H1 (cell line): ENCODE measurements at regions not wholly inside any gene's neighbourhood (a gene's known extent, or its start where the extent isn't known, plus 50 kb on each side); places are given as distances from the start of the nearest gene placed in this dataset.

Experiments
- CTCF ChIA-PET: fragments of 300-600 bp; sonication (Branson Sonifier 250); formaldehyde crosslinking; loops from one replicate; lab custom pipeline; 2021; ENCODE audit not compliant: partially characterized antibody; lab: Charles Lee
- POLR2A ChIA-PET: fragments of 300-600 bp; sonication (Branson Sonifier 250); formaldehyde crosslinking; loops from one replicate; lab custom pipeline; 2021; ENCODE audit warnings: inconsistent platforms; ENCODE audit not compliant: partially characterized antibody; lab: Charles Lee
- DNase-seq, 2 experiments: peaks; one replicate each; pipeline versions ENCODE4 v3.0.0 to v3.0.0-alpha.2; 2010 to 2022; ENCODE audit warnings: low spot score in 2 of 2, low read depth in 1 of 2, mixed read lengths in 1 of 2
- FAIRE-seq: peaks from 2 replicates; lab custom pipeline; 2011; peaks lifted over from hg19 to GRCh38; lab: Jason Lieb, UNC
- H2AFZ ChIP-seq: 2 replicates; pipeline ENCODE4 v1.8.1; 2012; ENCODE audit warnings: low read length, inconsistent platforms
- H2AK5ac ChIP-seq: 2 replicates; pipeline ENCODE4 v1.6.1; 2013; ENCODE audit warnings: low read depth, low read length
- H2BK120ac ChIP-seq: replicated peaks from 2 replicates; pipeline ENCODE3; 2013; ENCODE audit warnings: low read depth, low read length, inconsistent platforms
- H2BK12ac ChIP-seq: 2 replicates; pipeline ENCODE4 v1.6.1; 2013; ENCODE audit warnings: low read depth, low read length
- H2BK15ac ChIP-seq: 2 replicates; pipeline ENCODE4 v1.6.1; 2013; ENCODE audit warnings: low read length
- H2BK20ac ChIP-seq: 2 replicates; pipeline ENCODE4 v1.6.1; 2013; ENCODE audit warnings: low read length
- H2BK5ac ChIP-seq: 2 replicates; pipeline ENCODE4 v1.6.1; 2013; ENCODE audit warnings: low read depth, low read length
- H3K14ac ChIP-seq: 2 replicates; pipeline ENCODE4 v1.6.1; 2013; ENCODE audit warnings: inconsistent platforms; ENCODE audit not compliant: insufficient read length
- H3K18ac ChIP-seq: 2 replicates; pipeline ENCODE4 v1.6.1; 2013; ENCODE audit warnings: low read length; ENCODE audit errors: extremely low read depth
- H3K23ac ChIP-seq: 2 replicates; pipeline ENCODE4 v1.6.1; 2013; ENCODE audit warnings: inconsistent platforms; ENCODE audit not compliant: insufficient read length
- H3K23me2 ChIP-seq: 2 replicates; pipeline ENCODE4 v1.6.1; 2013; ENCODE audit warnings: low read depth, low read length
- H3K27ac ChIP-seq: 2 replicates; pipeline ENCODE4 v1.6.1; 2011; ENCODE audit warnings: low read depth, low read length, inconsistent platforms
- H3K27me3 ChIP-seq, 4 experiments: replicated peaks in 1 of 4; 1 replicate in 1 of 4; 2 replicates in 3 of 4; pipeline versions ENCODE4 v1.6.1 to v1.8.1; 2011 to 2013; ENCODE audit warnings: low read length in 3 of 4, mild to moderate bottlenecking in 3 of 4, inconsistent platforms in 2 of 4, mixed read lengths in 2 of 4, moderate library complexity in 1 of 4; ENCODE audit not compliant: control insufficient read depth in 3 of 4, insufficient read depth in 3 of 4; ENCODE audit errors: extremely low read depth in 1 of 4
- H3K36me3 ChIP-seq, 4 experiments: 2 replicates each; pipeline versions ENCODE4 v1.6.1 to v1.8.1; 2011 to 2013; ENCODE audit warnings: mild to moderate bottlenecking in 4 of 4, low read length in 3 of 4, moderate library complexity in 2 of 4, control low read depth in 1 of 4, inconsistent platforms in 1 of 4; ENCODE audit not compliant: insufficient read depth in 4 of 4, control insufficient read depth in 2 of 4
- H3K4ac ChIP-seq: replicated peaks from 2 replicates; pipeline ENCODE3; 2013; ENCODE audit warnings: low read length, low read depth, mixed read lengths, inconsistent platforms; ENCODE audit not compliant: insufficient read length
- H3K4me1 ChIP-seq, 4 experiments: replicated peaks in 1 of 4; 1 replicate in 1 of 4; 2 replicates in 3 of 4; pipeline versions ENCODE4 v1.6.1 to v1.8.1; 2011 to 2013; ENCODE audit warnings: low read length in 3 of 4, inconsistent platforms in 2 of 4, mixed read lengths in 1 of 4; ENCODE audit not compliant: insufficient read depth in 4 of 4, control insufficient read depth in 3 of 4
- H3K4me2 ChIP-seq, 2 experiments: 2 replicates each; pipeline versions ENCODE4 v1.6.1 to v1.8.1; 2011 to 2013; ENCODE audit warnings: low read depth in 2 of 2, low read length in 2 of 2, control low read depth in 1 of 2, inconsistent platforms in 1 of 2, mild to moderate bottlenecking in 1 of 2; ENCODE audit not compliant: insufficient read depth in 1 of 2
- H3K4me3 ChIP-seq, 4 experiments: fragments of 200-600, 300-600 bp in 1 of 4; sonication (generic), shearing (Covaris generic), sonication (Bioruptor Twin) in 1 of 4; 2 replicates each; pipeline versions ENCODE4 v1.5.1 to v1.8.1; 2011 to 2016; ENCODE audit warnings: low read length in 4 of 4, low read depth in 3 of 4, control low read depth in 2 of 4, inconsistent platforms in 2 of 4, mild to moderate bottlenecking in 2 of 4, mixed read lengths in 1 of 4, moderate library complexity in 1 of 4; ENCODE audit not compliant: insufficient read depth in 2 of 4; ENCODE audit errors: extremely low read depth in 1 of 4
- H3K56ac ChIP-seq: replicated peaks from 2 replicates; pipeline ENCODE3; 2013; ENCODE audit warnings: low read depth, mild to moderate bottlenecking, mixed read lengths, low read length, inconsistent platforms; ENCODE audit not compliant: insufficient read length
- H3K79me1 ChIP-seq: 2 replicates; pipeline ENCODE4 v1.6.1; 2013; ENCODE audit warnings: low read depth, low read length, control low read depth
- H3K79me2 ChIP-seq, 2 experiments: 2 replicates each; pipeline versions ENCODE4 v1.6.1 to v1.8.1; 2012 to 2013; ENCODE audit warnings: low read length in 2 of 2, mild to moderate bottlenecking in 2 of 2, inconsistent platforms in 1 of 2; ENCODE audit not compliant: insufficient read depth in 2 of 2, control insufficient read depth in 1 of 2
- H3K9ac ChIP-seq, 4 experiments: replicated peaks in 1 of 4; 1 replicate in 1 of 4; 2 replicates in 3 of 4; pipeline versions ENCODE4 v1.6.1 to v1.8.1; 2011 to 2013; ENCODE audit warnings: low read depth in 3 of 4, low read length in 3 of 4, control low read depth in 2 of 4, mild to moderate bottlenecking in 2 of 4, moderate library complexity in 2 of 4, inconsistent platforms in 1 of 4; ENCODE audit errors: extremely low read depth in 1 of 4
- H3K9me3 ChIP-seq, 2 experiments: 2 replicates each; pipeline versions ENCODE4 v1.6.1 to v1.8.1; 2012 to 2013; ENCODE audit warnings: mild to moderate bottlenecking in 2 of 2, moderate library complexity in 2 of 2, control low read depth in 1 of 2, inconsistent platforms in 1 of 2, low read depth in 1 of 2, low read length in 1 of 2, mixed read lengths in 1 of 2; ENCODE audit not compliant: insufficient read depth in 2 of 2
- H4K20me1 ChIP-seq, 2 experiments: replicated peaks in 1 of 2; 2 replicates each; pipeline versions ENCODE3 to v1.8.1; 2011 to 2013; ENCODE audit warnings: inconsistent platforms in 2 of 2, low read length in 2 of 2, mild to moderate bottlenecking in 1 of 2; ENCODE audit not compliant: insufficient read depth in 2 of 2, control insufficient read depth in 1 of 2
- H4K5ac ChIP-seq: 2 replicates; pipeline ENCODE4 v1.6.1; 2013; ENCODE audit warnings: low read length, low read depth, mixed read lengths, inconsistent platforms; ENCODE audit not compliant: insufficient read length
- H4K8ac ChIP-seq: 2 replicates; pipeline ENCODE4 v1.8.0; 2013; ENCODE audit warnings: mild to moderate bottlenecking, moderate library complexity, low read length, inconsistent platforms; ENCODE audit not compliant: insufficient read depth; ENCODE audit errors: extremely low read depth
- H4K91ac ChIP-seq: replicated peaks from 2 replicates; pipeline ENCODE3; 2013; ENCODE audit warnings: low read length, mixed read lengths, inconsistent platforms; ENCODE audit not compliant: insufficient read length
- CBX5 ChIP-seq: fragments of 300-800, 300-1000 bp; sonication (generic); IDR thresholded peaks from 2 replicates; pipeline ENCODE4 v1.7.1; 2016; ENCODE audit warnings: antibody characterized with exemption, low read length, low read depth
- EGR1 ChIP-seq: IDR thresholded peaks from 2 replicates; pipeline ENCODE4 v1.6.1; 2011; ENCODE audit warnings: low read depth, low read length, borderline replicate concordance
- EZH2 ChIP-seq: fragments of 200-600 bp; sonication (generic); IDR thresholded peaks from 2 replicates; pipeline ENCODE4 v1.7.1; 2012; ENCODE audit warnings: low read depth, mild to moderate bottlenecking, moderate library complexity, low read length, inconsistent platforms; ENCODE audit not compliant: severe bottlenecking
- KDM5A ChIP-seq: fragments of 200-600 bp; IDR thresholded peaks from 2 replicates; pipeline ENCODE4 v1.7.1; 2012; ENCODE audit warnings: mild to moderate bottlenecking, low read length, inconsistent platforms, mixed read lengths
- PHF8 ChIP-seq: fragments of 200-600 bp; sonication (generic); conservative IDR thresholded peaks from 2 replicates; pipeline ENCODE4 v1.7.1; 2012; ENCODE audit warnings: low read depth, mild to moderate bottlenecking, inconsistent platforms, low read length, moderate library complexity
- POLR2A ChIP-seq, 2 experiments: IDR thresholded peaks; 1 replicate in 1 of 2; 2 replicates in 1 of 2; pipeline ENCODE4 v1.6.1; 2011; ENCODE audit warnings: low read depth in 2 of 2, low read length in 2 of 2, mild to moderate bottlenecking in 2 of 2; ENCODE audit errors: control extremely low read depth in 1 of 2
- RXRA ChIP-seq: IDR thresholded peaks from 2 replicates; pipeline ENCODE4 v1.6.1; 2011; ENCODE audit warnings: low read depth, mild to moderate bottlenecking, low read length, moderate library complexity; ENCODE audit not compliant: insufficient read depth
- SUZ12 ChIP-seq: fragments of 200-600 bp; sonication (generic); IDR thresholded peaks from 2 replicates; pipeline ENCODE4 v1.6.1; 2012; ENCODE audit warnings: mild to moderate bottlenecking, inconsistent platforms, low read length, moderate library complexity, mixed read lengths
- TCF12 ChIP-seq: IDR thresholded peaks from 2 replicates; pipeline ENCODE4 v1.6.1; 2011; ENCODE audit warnings: low read depth, mild to moderate bottlenecking, low read length
- YY1 ChIP-seq: IDR thresholded peaks from 2 replicates; pipeline ENCODE4 v1.6.1; 2011; ENCODE audit warnings: low read depth, mild to moderate bottlenecking, low read length
- WGBS, 2 experiments: shearing (Covaris generic) in 1 of 2; methylation state at CpG; one replicate each; pipeline versions ENCODE4 v1.1.6 to v1.1.7; 2013 to 2015; ENCODE audit warnings: low lambda C conversion rate in 2 of 2, mixed read lengths in 2 of 2, inconsistent platforms in 1 of 2, low coverage in 1 of 2, missing lambda C conversion rate in 1 of 2; ENCODE audit not compliant: insufficient replicate concordance in 2 of 2, insufficient coverage in 1 of 2, insufficient read length in 1 of 2; ENCODE audit errors: extremely low coverage in 1 of 2, missing lambda C conversion rate in 1 of 2; 5-methylcytosine and 5-hydroxymethylcytosine counted together
- TF ChIP-seq, protein P1 (sequence below): IDR thresholded peaks from 2 replicates; pipeline ENCODE4 v1.6.1; 2011; ENCODE audit warnings: low read length, improper control_type of control experiment
- TF ChIP-seq, protein P2 (sequence below), 3 experiments: IDR thresholded peaks; 1 replicate in 2 of 3; 2 replicates in 1 of 3; pipeline versions ENCODE4 v1.5.1 to v1.6.1; 2011; ENCODE audit warnings: low read length in 3 of 3, mild to moderate bottlenecking in 3 of 3, inconsistent platforms in 2 of 3, low read depth in 1 of 3, moderate library complexity in 1 of 3; ENCODE audit not compliant: insufficient read depth in 1 of 3; ENCODE audit errors: control extremely low read depth in 1 of 3

DNA sequence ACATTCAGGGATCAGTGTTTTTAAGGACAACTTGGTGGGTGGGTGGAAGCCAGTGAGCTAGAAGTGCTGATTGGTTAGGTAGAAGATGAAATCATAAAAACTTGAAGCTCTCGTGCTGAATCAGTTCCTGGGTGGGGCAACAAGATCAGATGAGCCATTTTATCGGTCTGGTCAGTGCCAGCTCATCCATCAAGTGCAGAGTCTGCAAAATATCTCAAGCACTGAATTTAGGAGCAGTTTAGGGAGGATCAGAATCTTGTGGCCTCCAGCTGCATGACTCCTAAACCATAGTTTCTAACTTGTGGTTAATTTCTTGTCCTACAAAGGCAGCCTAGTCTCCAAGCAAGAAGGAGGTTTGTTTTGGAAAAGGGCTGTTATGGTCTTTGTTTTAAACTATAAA, 166.4 kb downstream of the FAM170A start:
- H4K91ac ChIP-seq = no peak overlapping the region
- no peak for TF ChIP-seq RXRA
- TF ChIP-seq POLR2A (IDR thresholded peaks at IDR 0.05; ENCODE audit: control extremely low read depth in 1 of 2, low read depth in 2 of 2, low read length in 2 of 2) = no peak
- no peak for TF ChIP-seq EZH2
- TF ChIP-seq, protein P1, sequence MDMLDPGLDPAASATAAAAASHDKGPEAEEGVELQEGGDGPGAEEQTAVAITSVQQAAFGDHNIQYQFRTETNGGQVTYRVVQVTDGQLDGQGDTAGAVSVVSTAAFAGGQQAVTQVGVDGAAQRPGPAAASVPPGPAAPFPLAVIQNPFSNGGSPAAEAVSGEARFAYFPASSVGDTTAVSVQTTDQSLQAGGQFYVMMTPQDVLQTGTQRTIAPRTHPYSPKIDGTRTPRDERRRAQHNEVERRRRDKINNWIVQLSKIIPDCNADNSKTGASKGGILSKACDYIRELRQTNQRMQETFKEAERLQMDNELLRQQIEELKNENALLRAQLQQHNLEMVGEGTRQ = no peak
- TF ChIP-seq CBX5 = no peak
- no peak for TF ChIP-seq SUZ12
- no peak for TF ChIP-seq EGR1
- no peak for TF ChIP-seq YY1
- no peak for TF ChIP-seq KDM5A
- TF ChIP-seq TCF12 = no peak
- TF ChIP-seq, protein P2, sequence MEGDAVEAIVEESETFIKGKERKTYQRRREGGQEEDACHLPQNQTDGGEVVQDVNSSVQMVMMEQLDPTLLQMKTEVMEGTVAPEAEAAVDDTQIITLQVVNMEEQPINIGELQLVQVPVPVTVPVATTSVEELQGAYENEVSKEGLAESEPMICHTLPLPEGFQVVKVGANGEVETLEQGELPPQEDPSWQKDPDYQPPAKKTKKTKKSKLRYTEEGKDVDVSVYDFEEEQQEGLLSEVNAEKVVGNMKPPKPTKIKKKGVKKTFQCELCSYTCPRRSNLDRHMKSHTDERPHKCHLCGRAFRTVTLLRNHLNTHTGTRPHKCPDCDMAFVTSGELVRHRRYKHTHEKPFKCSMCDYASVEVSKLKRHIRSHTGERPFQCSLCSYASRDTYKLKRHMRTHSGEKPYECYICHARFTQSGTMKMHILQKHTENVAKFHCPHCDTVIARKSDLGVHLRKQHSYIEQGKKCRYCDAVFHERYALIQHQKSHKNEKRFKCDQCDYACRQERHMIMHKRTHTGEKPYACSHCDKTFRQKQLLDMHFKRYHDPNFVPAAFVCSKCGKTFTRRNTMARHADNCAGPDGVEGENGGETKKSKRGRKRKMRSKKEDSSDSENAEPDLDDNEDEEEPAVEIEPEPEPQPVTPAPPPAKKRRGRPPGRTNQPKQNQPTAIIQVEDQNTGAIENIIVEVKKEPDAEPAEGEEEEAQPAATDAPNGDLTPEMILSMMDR (IDR thresholded peaks at IDR 0.05; ENCODE audit: control extremely low read depth in 1 of 3, insufficient read depth in 1 of 3, low read depth in 1 of 3, low read length in 3 of 3) = no peak
- no peak for TF ChIP-seq PHF8

More for the DNA sequence above, 166.4 kb downstream of the FAM170A start:
- H2BK20ac ChIP-seq = no peak overlapping the region
- no peak overlapping the region for H3K23ac ChIP-seq
- H3K36me3 ChIP-seq = no peaks in the 10 kb centered on the region
- peak overlapping the region; percentile 30; the same call in 1 of the 2 replicates for H2AFZ ChIP-seq
- H3K79me1 ChIP-seq = no peaks in the 10 kb centered on the region
- H3K14ac ChIP-seq = no peak overlapping the region
- FAIRE-seq = no peak
- no peaks in the 10 kb centered on the region for H4K20me1 ChIP-seq
- no peak overlapping the region for H3K4ac ChIP-seq
- H3K4me2 ChIP-seq = no peak overlapping the region
- no peaks in the 10 kb centered on the region; the same call in 1 of the 2 replicates for H3K23me2 ChIP-seq
- no peaks in the 10 kb centered on the region for H3K79me2 ChIP-seq
- CTCF ChIA-PET = no interaction called here
- no peak overlapping the region for H2BK15ac ChIP-seq
- no peak overlapping the region for H3K4me3 ChIP-seq
- no peak overlapping the region for H2BK12ac ChIP-seq
- no peak for DNase-seq
- no peak overlapping the region for H2AK5ac ChIP-seq
- H3K4me1 ChIP-seq = 0 out of 7 replicates have a peak, but pooled peaks cover 0 to 2% (median 0%) of the 10 kb centered on the region in 4 experiments
- H3K9ac ChIP-seq = no peak overlapping the region
- no peak overlapping the region for H2BK5ac ChIP-seq
- H3K9me3 ChIP-seq = no peaks in the 10 kb centered on the region
- no peak overlapping the region for H3K18ac ChIP-seq
- WGBS, 2 experiments = 89% methylated on average over 2 of the region's 2 CpGs; no CpG with 5 or more reads in 1 of the 2 experiments
- no peak overlapping the region for H4K5ac ChIP-seq
- no peak overlapping the region for H3K27ac ChIP-seq
- no peak overlapping the region for H4K8ac ChIP-seq
- no peak overlapping the region for H3K56ac ChIP-seq
- H2BK120ac ChIP-seq = no peak overlapping the region
- no peaks in the 10 kb centered on the region for H3K27me3 ChIP-seq
- POLR2A ChIA-PET = no interaction called here
